AG10803 (cell line): ENCODE measurements at regions not wholly inside any gene's neighbourhood (a gene's known extent, or its start where the extent isn't known, plus 50 kb on each side); places are given as distances from the start of the nearest gene placed in this dataset.

Source experiments
- DNase-seq: peaks from one replicate; pipeline ENCODE4 v3.0.0; 2010; ENCODE audit warnings: low read depth
- H3K4me3 ChIP-seq: 2 replicates; pipeline ENCODE4 v1.5.1; 2011; ENCODE audit warnings: mild to moderate bottlenecking, low read length, control low read depth
- CTCF ChIP-seq: conservative IDR thresholded peaks from 2 replicates; pipeline ENCODE4 v1.5.1; 2011; ENCODE audit warnings: mild to moderate bottlenecking, low read length, control low read depth, inconsistent platforms

- DNase-seq = no peak
- no peak for TF ChIP-seq CTCF
- no peak overlapping the region for H3K4me3 ChIP-seq
Measured at GRCh38 chr9:75531588-75531987, 358.9 kb upstream of the PCSK5 start.

DNA sequence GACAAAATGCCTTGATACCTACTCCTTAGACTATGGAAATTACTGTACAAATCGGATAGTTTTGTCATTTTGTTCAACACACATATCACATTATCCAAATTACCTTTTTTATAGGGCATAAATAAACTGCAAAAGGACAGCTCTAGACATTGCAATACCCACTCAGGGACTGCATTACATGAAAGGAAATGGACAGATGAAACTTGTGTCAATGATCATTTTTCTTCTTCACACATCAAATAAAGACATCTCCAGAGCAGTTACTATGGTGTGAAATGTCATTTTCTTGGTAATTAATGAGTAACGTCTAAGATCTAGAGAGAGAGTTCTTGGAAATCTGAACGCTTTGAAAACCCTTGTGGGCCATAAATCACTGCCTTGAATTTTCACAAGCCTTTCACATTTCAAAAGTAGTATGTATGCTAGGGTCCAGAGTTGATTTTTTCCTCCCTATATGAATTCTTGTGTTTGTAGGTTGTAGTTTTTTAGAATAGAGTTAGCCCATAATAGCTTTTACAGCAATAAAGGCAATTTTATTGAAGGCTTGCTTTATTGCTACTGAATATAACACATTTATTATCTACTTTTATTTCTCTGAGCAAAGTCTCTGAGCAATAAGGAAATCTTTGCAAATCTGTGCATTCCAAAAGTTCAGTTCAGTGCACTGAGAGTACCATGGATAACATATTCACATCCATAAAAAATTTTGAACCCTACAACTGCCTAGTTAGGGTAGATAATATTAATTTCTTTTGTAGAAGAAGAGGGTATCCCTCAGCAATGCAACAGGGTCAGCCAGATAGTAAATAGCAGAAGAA, 358.0 kb upstream of the PCSK5 start:
- DNase-seq = no peak
- no peak for TF ChIP-seq CTCF
- H3K4me3 ChIP-seq = no peak overlapping the region

DNA sequence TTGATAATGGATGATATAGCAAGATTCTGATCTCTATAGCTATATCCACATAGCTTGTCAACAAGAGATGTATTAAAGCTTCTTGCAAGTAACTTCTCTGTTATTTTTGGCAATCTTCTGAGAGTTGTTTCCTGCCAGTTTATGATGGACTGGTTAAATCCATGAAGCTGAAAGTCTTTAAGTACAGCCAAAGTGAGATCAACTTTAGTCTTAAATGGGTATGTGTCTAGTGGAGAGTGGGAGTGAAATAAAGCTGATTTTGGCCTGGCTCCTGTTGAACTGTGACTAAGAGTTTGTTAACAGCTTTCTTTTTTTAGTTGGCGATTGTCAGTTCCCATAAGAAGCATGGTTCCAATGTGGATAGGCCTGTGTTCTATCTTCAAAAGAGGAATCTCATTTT, 350.9 kb upstream of the PCSK5 start:
- no peak for TF ChIP-seq CTCF
- no peak overlapping the region for H3K4me3 ChIP-seq
- DNase-seq = no peak

- no peak overlapping the region for H3K4me3 ChIP-seq
- no peak for DNase-seq
- no peak for TF ChIP-seq CTCF
Measured at GRCh38 chr9:75540185-75540584, 350.3 kb upstream of the PCSK5 start.

DNA sequence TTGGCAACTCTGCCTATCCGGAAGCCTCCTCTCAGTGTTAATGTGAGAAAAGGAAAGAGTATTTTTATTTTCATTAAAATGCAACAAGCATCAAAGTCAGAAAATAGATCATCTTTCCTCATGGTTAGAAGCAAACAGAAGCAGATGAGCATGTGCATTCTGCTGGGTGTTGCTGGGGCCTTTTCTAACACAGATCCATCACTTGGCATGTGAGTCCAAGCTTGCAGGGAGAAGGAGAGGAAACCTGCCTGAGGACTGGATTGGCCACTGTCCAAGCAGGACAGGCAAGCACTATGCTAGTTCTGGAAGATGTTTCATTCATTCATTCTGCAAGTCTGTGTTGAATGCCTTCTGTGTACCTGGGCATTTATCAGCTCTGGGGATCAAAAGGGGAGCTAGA, 348.7 kb upstream of the PCSK5 start:
- DNase-seq = no peak
- no peak for TF ChIP-seq CTCF

DNA sequence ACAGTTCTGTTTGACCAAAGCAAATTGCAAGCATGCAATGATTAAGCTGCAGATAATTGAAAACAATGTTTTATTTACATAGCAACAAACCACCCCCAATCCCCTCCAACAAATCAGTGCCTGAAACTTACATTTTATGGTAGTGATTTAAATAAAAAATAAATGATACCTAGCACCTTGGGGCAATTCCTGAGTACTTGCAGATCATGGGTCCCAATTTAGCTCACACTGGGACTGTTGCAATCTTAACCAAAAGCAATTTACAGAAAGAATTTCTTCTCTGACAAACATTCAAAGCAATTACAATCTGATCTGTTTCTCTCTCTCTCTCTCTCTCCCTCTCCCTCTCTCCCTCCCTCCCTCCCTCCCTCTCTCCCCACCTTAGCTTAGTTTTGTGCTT, 345.7 kb upstream of the PCSK5 start:
- no peak for TF ChIP-seq CTCF
- DNase-seq = no peak
- H3K4me3 ChIP-seq = no peak overlapping the region

More for the DNA sequence above, 348.7 kb upstream of the PCSK5 start:
- no peak overlapping the region for H3K4me3 ChIP-seq

DNA sequence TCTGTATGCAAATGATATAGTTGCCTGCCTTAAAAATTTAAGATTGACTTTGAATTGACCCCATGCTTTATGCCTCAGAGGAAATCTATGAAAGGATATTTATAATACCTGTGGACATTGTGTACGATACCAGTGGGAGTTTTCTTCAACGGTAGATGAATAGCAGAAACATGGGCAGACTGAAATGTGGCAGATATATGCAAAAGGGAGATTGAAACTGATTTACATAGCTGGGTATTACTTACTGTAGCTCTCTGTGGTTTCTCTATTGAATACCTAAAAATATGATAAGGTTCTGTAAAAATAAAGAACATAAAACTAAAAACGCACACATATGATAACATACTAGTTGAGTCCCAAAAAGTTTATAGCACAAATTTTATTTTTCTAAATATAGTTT, 345.2 kb upstream of the PCSK5 start:
- no peak overlapping the region for H3K4me3 ChIP-seq
- no peak for TF ChIP-seq CTCF
- DNase-seq = no peak
